ENCODE measurements at regions not wholly inside any gene's neighbourhood (a gene's known extent, or its start where the extent isn't known, plus 50 kb on each side); places are given as distances from the start of the nearest gene placed in this dataset.

DNA sequence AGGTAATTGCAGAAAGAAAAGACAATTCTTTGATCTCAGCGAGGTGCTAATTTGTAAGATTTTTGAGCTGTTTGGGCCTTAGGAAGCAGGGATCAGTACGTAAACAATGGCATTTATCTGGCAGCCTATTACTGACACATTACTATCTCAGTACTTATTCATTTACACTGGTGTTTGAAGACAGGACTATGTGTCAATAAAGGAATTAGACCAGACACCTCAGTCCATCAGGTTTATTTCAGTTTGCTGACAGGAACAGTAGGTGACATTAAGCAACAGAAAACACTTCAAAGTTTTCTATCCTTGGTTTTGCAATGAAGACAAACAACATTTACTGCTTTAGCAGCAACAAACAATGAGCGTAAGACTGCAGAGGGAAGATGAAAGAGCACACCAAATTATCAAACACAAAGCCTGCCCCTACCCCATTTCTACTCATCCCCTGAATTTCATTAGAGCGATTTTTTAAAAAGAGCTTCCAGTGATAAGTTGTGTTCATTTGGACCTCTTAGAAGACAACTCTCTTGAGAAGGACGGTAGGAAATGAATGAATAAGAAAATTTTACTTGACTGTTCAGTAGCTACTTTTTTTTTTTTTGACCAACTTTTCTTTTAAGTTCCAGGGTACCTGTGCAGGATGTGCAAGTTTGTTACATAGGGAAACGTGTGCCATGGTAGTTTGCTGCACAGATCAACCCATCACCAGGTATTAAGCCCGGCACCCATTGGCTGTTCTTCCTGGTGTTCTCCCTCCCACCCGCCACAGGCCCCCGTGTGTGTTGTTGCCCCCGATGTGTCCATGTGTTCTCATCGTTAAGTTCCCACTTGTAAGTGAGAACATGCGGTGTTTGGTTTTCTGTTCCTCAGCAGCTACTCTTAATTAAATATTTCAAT is 138.8 kb downstream of the DKK1 start:
- H3K9me3 Mint-ChIP-seq, result no peaks in the 10 kb centered on the region
- H3K36me3 Mint-ChIP-seq, result no peaks in the 10 kb centered on the region
- no peak overlapping the region for H3K4me3 Mint-ChIP-seq
- no peaks in the 10 kb centered on the region for H3K27me3 Mint-ChIP-seq
- no peak overlapping the region for H3K27ac Mint-ChIP-seq
- DNase-seq, result no peak
- H3K4me1 Mint-ChIP-seq, result no peaks in the 10 kb centered on the region
- CTCF ChIA-PET, result no interaction called here

DNA sequence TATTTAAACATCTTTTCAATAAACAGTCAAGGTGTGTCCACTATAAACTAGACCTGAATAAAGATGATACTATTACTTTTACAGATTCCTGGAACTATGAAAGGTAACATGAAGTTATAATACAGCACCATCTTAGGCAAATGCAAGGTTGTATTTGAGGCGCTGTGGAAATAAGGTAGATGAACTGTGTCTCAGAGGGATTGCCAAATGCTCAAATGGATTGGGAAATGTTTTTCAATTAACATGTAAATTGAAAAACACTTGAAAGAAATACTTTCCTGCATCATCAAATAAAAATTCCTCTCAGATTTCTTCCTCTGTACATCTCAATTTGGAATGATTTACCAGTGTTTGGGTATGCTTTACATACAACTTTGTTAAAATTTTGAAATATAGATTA is 139.4 kb downstream of the DKK1 start:
- H3K27me3 Mint-ChIP-seq, result no peaks in the 10 kb centered on the region
- no peak overlapping the region for H3K27ac Mint-ChIP-seq
- H3K4me1 Mint-ChIP-seq, result no peaks in the 10 kb centered on the region
- no peak for DNase-seq
- H3K36me3 Mint-ChIP-seq, result no peaks in the 10 kb centered on the region
- H3K4me3 Mint-ChIP-seq, result no peak overlapping the region
- CTCF ChIA-PET, result no interaction called here
- H3K9me3 Mint-ChIP-seq, result no peaks in the 10 kb centered on the region

DNA sequence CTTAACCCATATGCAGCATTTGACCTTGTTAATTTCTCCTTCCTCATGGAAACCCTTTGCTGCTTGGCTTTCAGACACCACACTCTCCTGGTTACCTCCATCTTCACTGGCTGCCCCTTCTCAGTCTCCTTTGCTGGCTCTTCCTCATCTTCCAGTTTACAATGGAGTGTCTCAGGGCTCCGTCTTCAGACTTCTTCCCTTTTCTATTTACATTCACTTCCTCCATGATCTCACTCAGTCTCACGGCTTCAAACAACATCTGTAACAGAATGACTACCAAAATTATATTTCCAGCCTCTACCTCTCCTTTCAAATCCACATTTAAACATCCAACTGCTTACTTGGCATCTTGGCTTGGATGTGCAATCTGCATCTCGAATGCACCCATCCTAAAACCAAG is 140.4 kb downstream of the DKK1 start:
- Mint-ChIP-seq H3K27ac (no peak overlapping the region), H3K9me3 (no peaks in the 10 kb centered on the region), H3K27me3 (no peaks in the 10 kb centered on the region), H3K36me3 (no peaks in the 10 kb centered on the region), H3K4me3 (no peak overlapping the region), H3K4me1 (no peaks in the 10 kb centered on the region)
- no peak for DNase-seq
- CTCF ChIA-PET, result no interaction called here

DNA sequence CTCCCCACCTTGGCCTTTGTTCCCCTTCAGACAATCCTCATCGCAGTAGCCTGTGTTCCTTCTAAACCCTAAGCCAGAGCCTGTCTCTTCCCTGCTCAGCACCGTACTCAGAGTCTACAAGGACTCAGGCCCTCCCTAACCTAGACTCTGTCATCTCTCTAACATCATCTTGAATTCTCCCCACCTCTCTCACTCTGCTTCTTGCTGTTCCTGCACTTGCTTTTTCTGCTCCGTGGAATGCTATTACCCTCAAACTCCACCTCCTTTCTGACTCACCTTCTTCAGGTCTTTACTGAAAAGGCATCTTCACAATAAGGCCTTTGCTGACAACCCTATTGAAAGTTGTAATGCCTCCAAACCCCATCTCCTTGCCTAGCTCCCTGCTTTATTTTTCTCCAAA is 141.0 kb downstream of the DKK1 start:
- CTCF ChIA-PET, result no interaction called here
- Mint-ChIP-seq H3K9me3 (no peaks in the 10 kb centered on the region), H3K4me1 (no peaks in the 10 kb centered on the region), H3K27me3 (no peaks in the 10 kb centered on the region), H3K36me3 (no peaks in the 10 kb centered on the region), H3K4me3 (no peak overlapping the region), H3K27ac (no peak overlapping the region)
- no peak for DNase-seq

DNA sequence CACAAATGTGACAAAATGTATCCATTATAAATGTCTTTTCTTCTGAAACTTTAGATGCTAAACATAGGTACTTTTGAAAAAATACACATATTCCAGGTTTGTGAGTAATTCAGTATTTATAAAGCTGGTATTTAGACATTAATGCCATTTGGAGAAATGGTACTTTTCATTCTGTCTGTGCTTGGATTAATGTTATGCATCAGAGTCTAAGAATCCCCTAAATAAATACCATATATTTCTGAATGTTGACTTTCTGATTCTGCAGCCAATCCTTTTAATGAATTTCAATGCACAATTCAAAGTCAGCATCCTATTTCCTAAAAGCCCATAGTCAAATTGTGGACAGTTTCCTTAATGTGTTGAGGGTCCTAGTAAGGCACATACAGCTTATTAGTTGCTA is 145.0 kb downstream of the DKK1 start:
- CTCF ChIA-PET, result no interaction called here
- Mint-ChIP-seq H3K4me3 (no peak overlapping the region), H3K9me3 (no peaks in the 10 kb centered on the region), H3K36me3 (no peaks in the 10 kb centered on the region), H3K27ac (no peak overlapping the region), H3K27me3 (no peaks in the 10 kb centered on the region), H3K4me1 (no peaks in the 10 kb centered on the region)
- no peak for DNase-seq

DNA sequence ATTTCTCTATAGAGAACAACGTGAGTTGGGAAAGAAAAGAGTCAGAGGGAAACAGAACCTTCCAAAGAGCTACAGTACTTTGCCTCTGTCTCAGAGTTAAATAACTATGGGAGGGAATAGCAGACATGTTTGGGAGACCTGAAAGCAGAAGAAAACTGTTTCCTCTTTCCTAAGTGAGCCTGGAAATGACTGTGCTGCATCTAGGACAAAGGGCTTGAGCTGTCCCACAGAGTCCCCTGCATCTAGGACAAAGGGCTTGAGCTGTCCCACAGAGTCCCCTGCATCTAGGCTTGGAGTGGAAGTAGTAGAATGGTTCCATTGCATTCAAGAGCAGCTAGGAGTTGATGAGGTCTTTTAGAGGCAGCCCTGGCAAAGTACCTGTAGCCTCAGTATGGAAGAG is 149.7 kb downstream of the DKK1 start:
- H3K27me3 Mint-ChIP-seq, result no peaks in the 10 kb centered on the region
- H3K4me1 Mint-ChIP-seq, result no peaks in the 10 kb centered on the region
- no peak overlapping the region for H3K27ac Mint-ChIP-seq
- no peak for DNase-seq
- CTCF ChIA-PET, result no interaction called here
- no peak overlapping the region for H3K4me3 Mint-ChIP-seq
- peaks cover 2% of the 10 kb centered on the region for H3K9me3 Mint-ChIP-seq
- H3K36me3 Mint-ChIP-seq, result no peaks in the 10 kb centered on the region

DNA sequence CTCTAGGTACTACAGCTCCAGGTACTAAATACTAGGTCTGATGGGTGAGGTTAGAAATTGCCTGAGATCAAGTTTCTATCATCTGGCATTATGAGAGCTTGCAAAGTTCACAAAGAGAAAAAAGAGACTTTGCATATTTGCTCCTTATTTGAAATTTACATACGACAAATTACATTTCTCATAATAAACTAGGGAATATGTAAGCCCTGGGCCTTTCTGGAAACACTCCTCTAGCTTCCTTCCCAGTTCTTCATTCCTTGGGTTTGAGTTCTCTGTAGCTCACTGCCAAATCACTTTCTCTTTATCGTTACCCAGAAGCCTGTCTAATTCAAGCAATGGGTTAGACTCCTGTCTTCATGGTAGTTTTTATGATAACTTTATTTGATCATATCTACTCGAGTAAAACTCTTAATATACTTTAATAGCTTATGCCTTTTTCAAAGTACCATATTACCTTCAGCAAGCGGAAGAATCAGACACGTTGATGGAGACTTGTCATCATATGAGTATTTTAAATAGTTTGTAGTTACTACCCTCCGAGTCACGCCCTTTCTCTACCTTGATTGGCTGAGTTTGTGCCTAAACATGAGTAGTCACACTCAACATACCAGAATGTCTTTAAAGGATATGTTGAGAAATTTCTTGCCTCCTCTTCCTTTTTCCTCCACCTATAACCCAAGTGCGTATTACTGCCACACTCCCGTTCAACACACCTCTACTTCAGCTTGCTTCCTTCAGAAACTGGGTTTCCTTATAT is 150.5 kb downstream of the DKK1 start:
- no peaks in the 10 kb centered on the region for H3K27me3 Mint-ChIP-seq
- no peak overlapping the region for H3K27ac Mint-ChIP-seq
- H3K36me3 Mint-ChIP-seq, result no peaks in the 10 kb centered on the region
- H3K4me1 Mint-ChIP-seq, result no peaks in the 10 kb centered on the region
- no peak overlapping the region for H3K4me3 Mint-ChIP-seq
- DNase-seq, result no peak
- CTCF ChIA-PET, result no interaction called here
- H3K9me3 Mint-ChIP-seq, result peaks cover 2% of the 10 kb centered on the region

DNA sequence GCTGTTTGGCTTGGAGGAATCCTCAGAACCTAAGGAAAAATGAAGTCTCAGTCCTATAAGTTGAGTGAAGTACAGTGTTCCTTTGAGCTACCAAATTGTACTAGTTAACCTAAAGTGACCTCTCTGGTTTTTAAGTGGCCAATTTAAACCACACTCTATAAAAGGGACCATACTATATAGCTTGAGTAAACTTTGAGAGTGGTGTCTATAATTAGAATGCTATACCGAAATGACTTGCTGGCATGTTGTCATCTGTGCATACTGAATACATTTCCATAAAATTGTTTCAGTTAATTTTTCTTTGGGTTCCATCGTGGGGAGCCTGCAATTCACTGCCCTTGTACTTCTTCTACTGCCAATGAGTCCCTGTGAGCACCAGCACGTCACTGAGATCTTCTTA is 151.1 kb downstream of the DKK1 start:
- no peak overlapping the region for H3K4me3 Mint-ChIP-seq
- H3K27me3 Mint-ChIP-seq, result no peaks in the 10 kb centered on the region
- CTCF ChIA-PET, result no interaction called here
- peaks cover 2% of the 10 kb centered on the region for H3K9me3 Mint-ChIP-seq
- no peak overlapping the region for H3K27ac Mint-ChIP-seq
- no peaks in the 10 kb centered on the region for H3K4me1 Mint-ChIP-seq
- H3K36me3 Mint-ChIP-seq, result no peaks in the 10 kb centered on the region
- no peak for DNase-seq

DNA sequence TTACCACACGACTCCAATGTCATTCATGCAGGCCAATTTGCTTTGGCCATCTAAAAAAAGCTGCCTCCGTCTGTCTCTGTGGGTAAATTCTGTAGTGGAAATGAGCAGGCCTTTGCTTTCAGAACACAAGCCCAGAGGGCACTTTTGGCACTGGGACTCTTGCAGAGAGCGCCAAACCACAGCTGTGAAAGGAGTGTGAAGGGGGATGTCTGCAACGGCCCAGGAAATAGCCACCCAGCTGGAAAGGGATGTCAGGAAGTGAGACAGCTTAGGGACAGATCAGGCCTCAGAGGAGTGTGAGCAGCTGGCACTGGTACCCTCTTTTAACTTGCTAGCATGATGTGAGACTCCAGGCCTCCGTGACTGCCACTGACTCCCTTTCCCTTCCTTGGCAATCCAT is 152.4 kb downstream of the DKK1 start:
- Mint-ChIP-seq H3K9me3 (peaks cover 2% of the 10 kb centered on the region), H3K27ac (no peak overlapping the region), H3K4me1 (no peaks in the 10 kb centered on the region), H3K27me3 (no peaks in the 10 kb centered on the region), H3K36me3 (no peaks in the 10 kb centered on the region), H3K4me3 (no peak overlapping the region)
- CTCF ChIA-PET, result no interaction called here
- no peak for DNase-seq

DNA sequence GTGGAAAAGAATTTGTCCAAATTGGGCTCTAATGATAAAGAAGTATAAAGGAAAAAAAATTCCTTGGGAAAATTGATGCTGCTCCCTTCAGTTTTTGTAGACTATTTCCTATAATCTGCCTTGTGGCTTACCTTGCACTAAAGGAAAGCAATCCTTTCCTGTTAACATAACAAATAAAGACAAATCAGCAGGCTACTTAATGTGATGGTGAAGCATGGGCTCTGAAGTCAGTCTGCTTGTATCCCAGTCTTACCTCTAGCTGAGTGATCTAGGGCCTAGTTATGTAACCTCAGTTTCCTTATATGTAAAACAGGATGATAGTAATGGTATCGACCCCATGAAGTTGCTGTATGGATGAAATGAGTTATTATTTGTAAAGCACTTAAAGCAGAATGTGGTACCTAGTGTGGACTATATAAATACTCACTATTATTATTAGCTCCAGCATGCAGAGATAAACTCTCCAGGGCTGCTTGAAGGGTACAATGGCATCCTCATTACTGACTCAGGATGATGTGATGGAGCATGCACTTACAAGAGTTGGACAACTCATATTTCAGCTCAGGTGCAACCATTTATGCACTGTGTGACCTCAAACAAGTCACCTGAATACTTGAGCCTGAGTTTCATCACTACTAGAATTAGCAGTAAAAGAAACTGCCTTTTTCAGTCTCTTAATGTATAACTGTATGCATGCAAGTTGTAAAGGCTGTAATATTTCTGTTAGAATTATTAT is 156.1 kb downstream of the DKK1 start:
- no peak overlapping the region for H3K27ac Mint-ChIP-seq
- H3K4me1 Mint-ChIP-seq, result no peaks in the 10 kb centered on the region
- H3K4me3 Mint-ChIP-seq, result no peak overlapping the region
- DNase-seq, result no peak
- H3K27me3 Mint-ChIP-seq, result no peaks in the 10 kb centered on the region
- peaks cover 2% of the 10 kb centered on the region for H3K9me3 Mint-ChIP-seq
- H3K36me3 Mint-ChIP-seq, result no peaks in the 10 kb centered on the region
- CTCF ChIA-PET, result interaction anchor here (0.6 kb wide), 1 partner anchor 164 kb away, joined by 4 read pairs; no protein-coding TSS in a partner anchor

DNA sequence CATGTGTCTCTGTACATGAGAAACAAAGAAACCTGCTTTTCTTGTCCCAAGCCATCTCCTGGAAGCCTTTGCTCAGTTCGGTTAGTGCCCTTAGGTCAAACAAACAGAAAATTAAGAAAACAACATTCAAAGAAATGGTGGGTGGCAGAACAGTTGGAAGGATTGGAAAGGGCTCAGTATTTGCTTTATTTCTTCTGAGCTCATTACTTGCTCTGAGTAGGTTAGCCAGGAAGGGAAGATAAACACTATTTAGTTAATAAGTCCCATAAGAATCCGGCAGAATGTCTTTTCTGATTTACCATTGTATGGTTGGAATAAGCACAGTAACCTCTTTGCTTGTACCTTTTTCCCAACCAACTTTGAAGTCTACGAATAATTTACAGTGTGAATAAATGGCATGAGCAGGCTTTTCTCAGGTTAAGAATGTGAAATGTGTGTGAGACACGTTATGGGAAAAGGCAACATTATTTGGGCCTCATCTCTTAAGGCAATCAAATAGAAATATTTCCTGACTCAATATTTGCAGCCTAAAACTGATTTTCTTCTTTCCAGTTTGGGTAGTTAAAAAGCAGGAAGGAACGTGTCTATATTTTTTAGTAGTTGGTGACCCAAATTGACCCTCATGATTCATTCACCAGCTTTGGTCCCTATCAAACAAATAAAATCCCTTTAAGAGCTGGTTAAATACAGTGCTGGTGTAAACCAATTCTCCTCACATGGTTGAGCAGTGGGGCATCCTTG is 158.5 kb downstream of the DKK1 start:
- Mint-ChIP-seq H3K4me1 (no peaks in the 10 kb centered on the region), H3K9me3 (peaks cover 2% of the 10 kb centered on the region), H3K4me3 (no peak overlapping the region), H3K27ac (no peak overlapping the region), H3K27me3 (no peaks in the 10 kb centered on the region), H3K36me3 (no peaks in the 10 kb centered on the region)
- no peak for DNase-seq
- CTCF ChIA-PET, result no interaction called here

DNA sequence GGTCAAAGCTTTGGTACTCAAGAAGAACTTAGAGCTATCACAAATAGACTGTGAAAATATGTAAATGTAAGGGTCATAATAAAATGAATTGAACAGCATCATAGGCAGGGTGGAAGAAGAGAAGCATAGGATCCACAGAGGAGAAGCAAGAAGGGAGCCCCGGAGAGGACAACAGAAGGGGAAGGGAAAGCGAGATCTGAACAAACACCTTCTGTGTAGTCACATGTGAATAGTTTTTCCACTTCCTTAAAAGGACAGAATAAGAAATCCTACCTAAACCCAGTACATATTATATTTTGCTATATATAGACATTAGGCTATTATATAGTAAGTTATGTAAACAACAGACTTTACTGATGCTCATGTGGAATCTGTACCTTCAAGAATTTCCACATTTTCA is 160.2 kb downstream of the DKK1 start:
- Mint-ChIP-seq H3K9me3 (no peaks in the 10 kb centered on the region), H3K4me3 (no peak overlapping the region), H3K27ac (no peak overlapping the region), H3K4me1 (no peaks in the 10 kb centered on the region), H3K27me3 (no peaks in the 10 kb centered on the region), H3K36me3 (no peaks in the 10 kb centered on the region)
- DNase-seq, result no peak
- CTCF ChIA-PET, result no interaction called here

DNA sequence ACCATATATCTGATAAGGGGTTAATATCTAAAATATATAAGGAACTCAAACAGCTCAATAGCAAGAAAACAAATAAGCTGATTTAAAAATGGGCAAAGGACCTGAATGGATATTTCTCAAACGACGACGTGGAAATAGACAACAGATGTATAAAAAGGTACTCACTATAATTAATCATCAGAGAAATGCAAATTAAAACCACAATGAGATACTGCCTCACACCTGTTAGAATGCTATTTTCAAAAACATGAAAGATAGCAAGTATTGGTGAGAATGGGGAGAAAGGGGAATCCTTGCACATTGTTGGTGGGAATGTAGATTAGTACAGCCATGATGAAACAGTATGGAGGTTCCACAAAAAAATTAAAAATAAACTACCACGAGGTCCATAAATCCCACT is 163.2 kb downstream of the DKK1 start:
- Mint-ChIP-seq H3K36me3 (no peaks in the 10 kb centered on the region), H3K4me3 (no peak overlapping the region), H3K9me3 (no peaks in the 10 kb centered on the region), H3K27ac (no peak overlapping the region), H3K27me3 (no peaks in the 10 kb centered on the region), H3K4me1 (no peaks in the 10 kb centered on the region)
- CTCF ChIA-PET, result no interaction called here
- no peak for DNase-seq

DNA sequence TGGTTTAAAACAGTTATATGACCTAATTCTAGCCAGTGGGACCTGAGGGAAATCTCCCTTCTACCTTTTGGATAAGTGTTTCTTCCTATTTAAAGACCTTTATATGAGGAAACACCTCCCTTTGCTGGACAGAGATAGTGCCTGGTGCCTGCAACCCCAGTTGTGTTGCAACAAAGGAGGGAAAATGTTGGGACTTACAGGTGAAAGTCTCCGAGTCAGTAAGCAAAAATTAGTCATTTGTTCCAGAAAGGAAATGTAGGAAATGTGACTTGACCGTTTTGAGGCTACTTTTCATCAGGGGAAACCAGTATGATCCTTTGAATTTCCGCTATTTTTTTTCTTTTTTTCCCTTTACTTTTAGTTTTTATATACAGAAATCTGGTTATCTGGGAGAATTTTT is 165.5 kb downstream of the DKK1 start:
- Mint-ChIP-seq H3K36me3 (no peaks in the 10 kb centered on the region), H3K27ac (no peak overlapping the region), H3K4me3 (no peak overlapping the region), H3K27me3 (no peaks in the 10 kb centered on the region), H3K9me3 (no peaks in the 10 kb centered on the region), H3K4me1 (no peaks in the 10 kb centered on the region)
- DNase-seq, result no peak
- CTCF ChIA-PET, result no interaction called here
